Tibial nerve (tissue), 4 donors: ENCODE measurements at regions not wholly inside any gene's neighbourhood (a gene's known extent, or its start where the extent isn't known, plus 50 kb on each side); places are given as distances from the start of the nearest gene placed in this dataset.

ENCODE experiments used
- CTCF ChIP-seq, 5 experiments: fragments of 200-600 bp in 3 of 5; fragments of 450-650 bp in 2 of 5; sonication (generic) in 3 of 5; IDR thresholded peaks; one replicate each; pipeline ENCODE4 v1.5.1; 2016 to 2019; ENCODE audit warnings: antibody characterized with exemption in 5 of 5, mild to moderate bottlenecking in 3 of 5, moderate library complexity in 2 of 5
- EP300 ChIP-seq, 2 donors: sonication (generic); formaldehyde crosslinking; IDR thresholded peaks; one replicate each; pipeline ENCODE4 v1.6.1; 2017; ENCODE audit warnings: antibody characterized with exemption in 2 of 2, mild to moderate bottlenecking in 1 of 2
- POLR2A ChIP-seq, 2 donors: fragments of 450-650 bp; IDR thresholded peaks; one replicate each; pipeline ENCODE4 v1.6.1; 2017; ENCODE audit warnings: antibody characterized with exemption in 2 of 2, mild to moderate bottlenecking in 2 of 2, moderate library complexity in 2 of 2

DNA sequence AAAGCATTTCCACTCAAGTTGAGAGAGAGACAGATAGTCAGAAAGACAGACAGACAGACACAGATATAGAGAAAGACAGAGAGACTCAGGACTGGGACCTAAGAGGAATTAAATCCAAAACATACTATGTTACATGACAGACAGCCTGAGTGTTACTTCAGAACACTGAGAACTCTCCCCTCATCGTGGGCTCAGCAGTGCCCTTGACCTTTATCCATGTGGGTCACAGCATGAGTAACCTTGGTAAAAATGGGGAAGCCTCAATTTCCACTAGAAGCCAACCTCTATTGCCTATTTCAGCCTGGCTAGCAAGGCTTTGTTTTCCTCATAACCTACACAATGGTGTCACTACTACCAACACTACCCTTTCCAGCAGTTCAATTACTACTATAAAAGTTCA is 81.9 kb upstream of the TRABD2B start:
- TF ChIP-seq CTCF (IDR thresholded peaks at IDR 0.05) (no peak), POLR2A (IDR thresholded peaks at IDR 0.05) (no peak), EP300 (IDR thresholded peaks at IDR 0.05) (no peak)
